ENCODE measurements at regions not wholly inside any gene's neighbourhood (a gene's known extent, or its start where the extent isn't known, plus 50 kb on each side); places are given as distances from the start of the nearest gene placed in this dataset.

DNA sequence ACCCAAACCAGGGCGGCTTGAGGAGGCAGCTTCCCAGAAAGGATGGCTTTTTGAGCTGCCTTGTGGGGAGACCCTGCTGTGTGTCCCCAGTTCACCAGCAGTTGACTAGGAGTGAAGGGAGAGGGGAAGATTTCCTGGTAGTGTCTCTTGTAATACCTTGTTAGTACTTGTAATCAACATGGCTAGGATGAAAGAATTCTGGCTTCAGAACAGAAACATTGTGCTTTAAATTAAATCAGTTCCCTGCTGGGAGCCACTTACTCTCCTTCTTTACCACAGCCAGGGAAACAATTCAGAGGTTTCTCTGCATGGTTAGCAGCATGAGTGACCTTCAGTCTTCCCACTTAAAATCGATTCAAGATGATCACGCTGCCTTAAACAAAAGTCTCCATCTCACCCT is 525.4 kb upstream of the ID4 start:
- no peak overlapping the region for H3K4me3 ChIP-seq (ENCODE audit: low read length)
- no peaks in the 10 kb centered on the region for H3K9me2 ChIP-seq (replicated peaks; ENCODE audit: insufficient read depth, low read length)
- H3K9ac ChIP-seq (ENCODE audit: low read length): no peak overlapping the region
- H3K27ac ChIP-seq (ENCODE audit: low read length): no peak overlapping the region
- H3K4me2 ChIP-seq (ENCODE audit: low read depth, low read length, poor library complexity, severe bottlenecking): no peak overlapping the region
- no peak overlapping the region for H2AFZ ChIP-seq (ENCODE audit: low read length)
- H3K9me3 ChIP-seq (ENCODE audit: low read length): 0 out of 2 replicates have a peak, but pooled peaks cover 2% of the 10 kb centered on the region
- no peaks in the 10 kb centered on the region for H3K27me3 ChIP-seq (ENCODE audit: low read length)
- H4K20me1 ChIP-seq (ENCODE audit: insufficient read depth, low read depth, low read length): no peaks in the 10 kb centered on the region
- no peaks in the 10 kb centered on the region for H3K36me3 ChIP-seq (ENCODE audit: insufficient read depth, low read length)
- H3K4me1 ChIP-seq (ENCODE audit: low read length): no peaks in the 10 kb centered on the region
- no peak for DNase-seq
- H3K79me2 ChIP-seq (ENCODE audit: low read length): no peaks in the 10 kb centered on the region

GRCh38 chr6:19312241-19312978 is 524.8 kb upstream of the ID4 start:
- no peaks in the 10 kb centered on the region for H3K36me3 ChIP-seq (ENCODE audit: insufficient read depth, low read length)
- H3K27ac ChIP-seq (ENCODE audit: low read length): no peak overlapping the region
- H3K79me2 ChIP-seq (ENCODE audit: low read length): no peaks in the 10 kb centered on the region
- H3K9me2 ChIP-seq (replicated peaks; ENCODE audit: insufficient read depth, low read length): no peaks in the 10 kb centered on the region
- H3K9me3 ChIP-seq (ENCODE audit: low read length): 0 out of 2 replicates have a peak, but pooled peaks cover 2% of the 10 kb centered on the region
- H3K27me3 ChIP-seq (ENCODE audit: low read length): no peaks in the 10 kb centered on the region
- H3K4me3 ChIP-seq (ENCODE audit: low read length): no peak overlapping the region
- H3K4me1 ChIP-seq (ENCODE audit: low read length): no peaks in the 10 kb centered on the region
- H2AFZ ChIP-seq (ENCODE audit: low read length): no peak overlapping the region
- H3K9ac ChIP-seq (ENCODE audit: low read length): no peak overlapping the region
- no peak for DNase-seq
- no peak overlapping the region for H3K4me2 ChIP-seq (ENCODE audit: low read depth, low read length, poor library complexity, severe bottlenecking)
- H4K20me1 ChIP-seq (ENCODE audit: insufficient read depth, low read depth, low read length): no peaks in the 10 kb centered on the region

DNA sequence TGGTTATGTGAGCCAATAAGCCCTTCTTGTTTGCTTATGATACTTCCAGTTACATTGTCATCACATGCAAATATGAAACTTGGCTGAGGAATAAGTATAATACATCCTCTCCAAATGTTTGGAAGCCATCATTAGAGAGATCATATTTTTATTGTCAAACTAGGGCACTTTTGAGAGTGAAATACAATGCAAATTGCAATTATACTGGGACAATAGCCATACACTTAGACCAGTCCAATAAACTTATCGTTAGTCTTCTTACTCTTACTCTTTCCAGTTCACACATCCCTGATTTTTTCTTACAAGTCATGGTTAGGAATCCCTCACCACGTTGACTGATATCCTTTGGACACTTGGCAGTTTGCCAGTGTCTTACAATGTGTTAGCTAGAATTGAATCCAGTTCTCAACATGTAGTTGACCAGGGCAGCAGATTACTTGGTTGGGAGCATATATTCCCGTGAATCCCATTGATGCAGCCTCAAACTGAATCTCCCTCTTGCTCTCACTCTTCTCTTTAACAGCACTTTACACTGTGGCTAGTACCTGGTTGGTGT is 519.7 kb upstream of the ID4 start:
- H2AFZ ChIP-seq (ENCODE audit: low read length): no peak overlapping the region
- H3K36me3 ChIP-seq (ENCODE audit: insufficient read depth, low read length): no peaks in the 10 kb centered on the region
- H3K4me3 ChIP-seq (ENCODE audit: low read length): no peak overlapping the region
- no peaks in the 10 kb centered on the region for H3K27me3 ChIP-seq (ENCODE audit: low read length)
- H3K79me2 ChIP-seq (ENCODE audit: low read length): no peaks in the 10 kb centered on the region
- no peak for DNase-seq
- H3K27ac ChIP-seq (ENCODE audit: low read length): no peak overlapping the region
- no peak overlapping the region for H3K9ac ChIP-seq (ENCODE audit: low read length)
- no peaks in the 10 kb centered on the region for H3K9me2 ChIP-seq (replicated peaks; ENCODE audit: insufficient read depth, low read length)
- H3K4me1 ChIP-seq (ENCODE audit: low read length): no peaks in the 10 kb centered on the region
- no peak overlapping the region for H3K4me2 ChIP-seq (ENCODE audit: low read depth, low read length, poor library complexity, severe bottlenecking)
- no peaks in the 10 kb centered on the region for H3K9me3 ChIP-seq (ENCODE audit: low read length)
- no peaks in the 10 kb centered on the region for H4K20me1 ChIP-seq (ENCODE audit: insufficient read depth, low read depth, low read length)

- Histone ChIP-seq H2AFZ (ENCODE audit: low read length) (no peak overlapping the region), H3K27ac (ENCODE audit: low read length) (no peak overlapping the region), H3K4me2 (ENCODE audit: low read depth, low read length, poor library complexity, severe bottlenecking) (no peak overlapping the region), H3K27me3 (ENCODE audit: low read length) (no peaks in the 10 kb centered on the region), H3K4me3 (ENCODE audit: low read length) (no peak overlapping the region), H3K36me3 (ENCODE audit: insufficient read depth, low read length) (no peaks in the 10 kb centered on the region), H3K9me3 (ENCODE audit: low read length) (no peaks in the 10 kb centered on the region), H3K9me2 (replicated peaks; ENCODE audit: insufficient read depth, low read length) (no peaks in the 10 kb centered on the region), H3K4me1 (ENCODE audit: low read length) (no peaks in the 10 kb centered on the region), H4K20me1 (ENCODE audit: insufficient read depth, low read depth, low read length) (no peaks in the 10 kb centered on the region), H3K9ac (ENCODE audit: low read length) (no peak overlapping the region), H3K79me2 (ENCODE audit: low read length) (no peaks in the 10 kb centered on the region)
- DNase-seq: no peak
Observed at GRCh38 chr6:19319005-19319404, 518.2 kb upstream of the ID4 start.

DNA sequence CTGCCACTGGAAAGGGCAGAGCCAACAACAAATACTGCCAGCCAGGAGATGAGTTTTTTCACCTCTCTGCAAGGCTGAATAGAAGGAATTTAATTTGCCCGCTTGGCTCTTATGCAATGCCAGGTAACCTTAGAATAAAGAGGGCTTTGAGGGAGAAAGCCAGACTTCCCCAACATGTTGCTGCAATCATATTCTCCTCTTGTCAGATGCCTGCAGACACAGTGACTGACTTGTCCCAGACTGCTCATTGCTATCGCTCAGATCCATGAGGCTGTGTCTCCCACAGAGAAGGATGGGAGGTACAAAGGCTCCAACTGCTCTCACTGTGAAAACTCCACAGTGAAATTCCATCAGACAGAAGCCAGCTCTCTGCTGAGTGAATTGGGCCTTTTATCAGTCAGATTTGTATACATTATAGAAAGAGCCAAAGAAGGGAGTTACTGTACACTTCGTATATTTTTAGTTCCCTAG is 517.0 kb upstream of the ID4 start:
- DNase-seq: no peak
- Histone ChIP-seq H3K4me2 (ENCODE audit: low read depth, low read length, poor library complexity, severe bottlenecking) (no peak overlapping the region), H4K20me1 (ENCODE audit: insufficient read depth, low read depth, low read length) (no peaks in the 10 kb centered on the region), H3K79me2 (ENCODE audit: low read length) (no peaks in the 10 kb centered on the region), H3K27me3 (ENCODE audit: low read length) (no peaks in the 10 kb centered on the region), H3K27ac (ENCODE audit: low read length) (no peak overlapping the region), H3K9me3 (ENCODE audit: low read length) (no peaks in the 10 kb centered on the region), H3K36me3 (ENCODE audit: insufficient read depth, low read length) (no peaks in the 10 kb centered on the region), H3K4me3 (ENCODE audit: low read length) (no peak overlapping the region), H2AFZ (ENCODE audit: low read length) (no peak overlapping the region), H3K9me2 (replicated peaks; ENCODE audit: insufficient read depth, low read length) (no peaks in the 10 kb centered on the region), H3K4me1 (ENCODE audit: low read length) (no peaks in the 10 kb centered on the region), H3K9ac (ENCODE audit: low read length) (no peak overlapping the region)

- H3K79me2 ChIP-seq (ENCODE audit: low read length): no peaks in the 10 kb centered on the region
- DNase-seq: no peak
- H3K4me1 ChIP-seq (ENCODE audit: low read length): no peaks in the 10 kb centered on the region
- no peak overlapping the region for H3K9ac ChIP-seq (ENCODE audit: low read length)
- H3K4me3 ChIP-seq (ENCODE audit: low read length): no peak overlapping the region
- H3K9me3 ChIP-seq (ENCODE audit: low read length): no peaks in the 10 kb centered on the region
- no peaks in the 10 kb centered on the region for H3K9me2 ChIP-seq (replicated peaks; ENCODE audit: insufficient read depth, low read length)
- no peaks in the 10 kb centered on the region for H3K36me3 ChIP-seq (ENCODE audit: insufficient read depth, low read length)
- no peak overlapping the region for H3K27ac ChIP-seq (ENCODE audit: low read length)
- H2AFZ ChIP-seq (ENCODE audit: low read length): no peak overlapping the region
- no peaks in the 10 kb centered on the region for H4K20me1 ChIP-seq (ENCODE audit: insufficient read depth, low read depth, low read length)
- H3K27me3 ChIP-seq (ENCODE audit: low read length): no peaks in the 10 kb centered on the region
- no peak overlapping the region for H3K4me2 ChIP-seq (ENCODE audit: low read depth, low read length, poor library complexity, severe bottlenecking)
Observed at GRCh38 chr6:19322691-19323485, 514.3 kb upstream of the ID4 start.

- no peak overlapping the region for H3K9ac ChIP-seq (ENCODE audit: low read length)
- no peak for DNase-seq
- no peaks in the 10 kb centered on the region for H3K36me3 ChIP-seq (ENCODE audit: insufficient read depth, low read length)
- no peaks in the 10 kb centered on the region for H3K4me1 ChIP-seq (ENCODE audit: low read length)
- H2AFZ ChIP-seq (ENCODE audit: low read length): no peak overlapping the region
- H3K4me2 ChIP-seq (ENCODE audit: low read depth, low read length, poor library complexity, severe bottlenecking): no peak overlapping the region
- H3K4me3 ChIP-seq (ENCODE audit: low read length): no peak overlapping the region
- H4K20me1 ChIP-seq (ENCODE audit: insufficient read depth, low read depth, low read length): no peaks in the 10 kb centered on the region
- no peak overlapping the region for H3K27ac ChIP-seq (ENCODE audit: low read length)
- H3K9me3 ChIP-seq (ENCODE audit: low read length): no peaks in the 10 kb centered on the region
- no peaks in the 10 kb centered on the region for H3K9me2 ChIP-seq (replicated peaks; ENCODE audit: insufficient read depth, low read length)
- H3K79me2 ChIP-seq (ENCODE audit: low read length): no peaks in the 10 kb centered on the region
- no peaks in the 10 kb centered on the region for H3K27me3 ChIP-seq (ENCODE audit: low read length)
Observed at GRCh38 chr6:19324376-19324775, 512.8 kb upstream of the ID4 start.

GRCh38 chr6:19325335-19325789 is 511.8 kb upstream of the ID4 start:
- no peak overlapping the region for H3K4me2 ChIP-seq (ENCODE audit: low read depth, low read length, poor library complexity, severe bottlenecking)
- no peak overlapping the region for H3K9ac ChIP-seq (ENCODE audit: low read length)
- no peaks in the 10 kb centered on the region for H3K9me3 ChIP-seq (ENCODE audit: low read length)
- H2AFZ ChIP-seq (ENCODE audit: low read length): no peak overlapping the region
- DNase-seq: no peak
- H3K79me2 ChIP-seq (ENCODE audit: low read length): no peaks in the 10 kb centered on the region
- H3K4me1 ChIP-seq (ENCODE audit: low read length): no peaks in the 10 kb centered on the region
- H3K27ac ChIP-seq (ENCODE audit: low read length): no peak overlapping the region
- H3K36me3 ChIP-seq (ENCODE audit: insufficient read depth, low read length): no peaks in the 10 kb centered on the region
- no peaks in the 10 kb centered on the region for H4K20me1 ChIP-seq (ENCODE audit: insufficient read depth, low read depth, low read length)
- H3K27me3 ChIP-seq (ENCODE audit: low read length): no peaks in the 10 kb centered on the region
- no peaks in the 10 kb centered on the region for H3K9me2 ChIP-seq (replicated peaks; ENCODE audit: insufficient read depth, low read length)
- no peak overlapping the region for H3K4me3 ChIP-seq (ENCODE audit: low read length)
